Heart left ventricle (tissue), 16 donors: ENCODE measurements at regions not wholly inside any gene's neighbourhood (a gene's known extent, or its start where the extent isn't known, plus 50 kb on each side); places are given as distances from the start of the nearest gene placed in this dataset.

Experiments used
- ATAC-seq, 4 donors: fragments of 200-7000 bp; cut with Tn5 transposase; one replicate each; pipeline ENCODE4 v1.9.1; 2020 to 2022; ENCODE audit warnings: moderate library complexity in 4 of 4, mild to moderate bottlenecking in 3 of 4, moderate number of reproducible peaks in 1 of 4
- DNase-seq, 5 donors: peaks; one replicate each; pipeline ENCODE4 v3.0.0-alpha.2; 2020
- H3K27ac ChIP-seq, 12 donors: fragments of 200-600 bp; sonication (generic) in 4 of 12; one replicate each; pipeline versions ENCODE4 v1.5.0 to v1.8.0; 2016 to 2022; ENCODE audit warnings: mild to moderate bottlenecking in 2 of 12
- H3K27me3 ChIP-seq, 9 donors: fragments of 200-600 bp; sonication (generic) in 2 of 9; one replicate each; pipeline versions ENCODE4 v1.5.1 to v1.8.0; 2016 to 2022; ENCODE audit warnings: mild to moderate bottlenecking in 3 of 9
- H3K36me3 ChIP-seq, 9 donors: fragments of 200-600 bp; sonication (generic) in 2 of 9; one replicate each; pipeline versions ENCODE4 v1.5.0 to v1.8.0; 2018 to 2022; ENCODE audit warnings: mild to moderate bottlenecking in 2 of 9
- H3K4me1 ChIP-seq, 12 donors: fragments of 200-600 bp; sonication (generic) in 4 of 12; one replicate each; pipeline versions ENCODE4 v1.5.0 to v1.8.0; 2016 to 2022; ENCODE audit warnings: mild to moderate bottlenecking in 3 of 12
- H3K4me3 ChIP-seq, 12 donors: fragments of 200-600 bp; sonication (generic) in 4 of 12; one replicate each; pipeline versions ENCODE4 v1.5.0 to v1.8.0; 2017 to 2022; ENCODE audit warnings: mild to moderate bottlenecking in 9 of 12, moderate library complexity in 4 of 12
- H3K9me3 ChIP-seq, 12 donors: fragments of 200-600 bp; sonication (generic) in 4 of 12; one replicate each; pipeline versions ENCODE4 v1.5.0 to v1.8.0; 2016 to 2022; ENCODE audit warnings: mild to moderate bottlenecking in 1 of 12
- CTCF ChIP-seq, 12 donors: fragments of 200-600 bp; sonication (generic) in 4 of 12; IDR thresholded peaks; one replicate each; pipeline versions ENCODE4 v1.5.0 to v1.8.0; 2018 to 2022; ENCODE audit warnings: antibody characterized with exemption in 12 of 12, mild to moderate bottlenecking in 5 of 12
- POLR2A ChIP-seq, 2 donors: fragments of 450-650 bp; IDR thresholded peaks; one replicate each; pipeline ENCODE4 v1.6.1; 2017; ENCODE audit warnings: antibody characterized with exemption in 2 of 2, mild to moderate bottlenecking in 2 of 2, moderate library complexity in 2 of 2
- WGBS, 4 donors: extraction: QIAGEN DNeasy Blood & Tissue Kit in 2 of 4; methylation state at CpG; one replicate each; pipeline versions ENCODE4 v1.1.5 to v1.1.7; 2013 to 2018; 5-methylcytosine and 5-hydroxymethylcytosine counted together
- intact Hi-C, 10 donors: fragments of 100-400 bp; cut with DNase I; formaldehyde crosslinking; loops; one replicate each; pipeline versions ENCODE4 v1.11.1 to v1.14.2; 2022
- donor health status: ischemic (EF 13 %, LVEDD 7.1; RV severe dilation, severe dysfunction).
- donor health status: healthy with polysubstance abuse.
- donor health status: DM: no; HTN: yes; CAD: no.
- donor health status: DM: no; HTN: no; CAD: no.
- donor health status: ischemic (EF 25% LVEDD 6.9; RV normal size, moderate dysfunction).
- donor health status: ischemic (EF 25% LVEDD 5.7; RV mildly dilated, moderate dysfunction).
- donor health status: healthy.
- donor health status: DM: yes; HTN: yes; CAD: no.
- donor health status: ischemic (EF 35%, LVEDD 5.7; RV mildly dilated, moderate dysfunction).
- donor health status: nonischemic (EF 11% LVEDD 7.7; RV severe dilation, severe dysfunction).
- donor health status: DM: yes; HTN: yes; CAD: no.
- donor health status: PGD.
- donor health status: ischemic (EF 29% LVEDD 5.4; RV normal size, mild dysfunction).
- donor health status: nonischemic (EF 23%, LVEDD 6.1; RV moderate dilation, normal function).

DNA sequence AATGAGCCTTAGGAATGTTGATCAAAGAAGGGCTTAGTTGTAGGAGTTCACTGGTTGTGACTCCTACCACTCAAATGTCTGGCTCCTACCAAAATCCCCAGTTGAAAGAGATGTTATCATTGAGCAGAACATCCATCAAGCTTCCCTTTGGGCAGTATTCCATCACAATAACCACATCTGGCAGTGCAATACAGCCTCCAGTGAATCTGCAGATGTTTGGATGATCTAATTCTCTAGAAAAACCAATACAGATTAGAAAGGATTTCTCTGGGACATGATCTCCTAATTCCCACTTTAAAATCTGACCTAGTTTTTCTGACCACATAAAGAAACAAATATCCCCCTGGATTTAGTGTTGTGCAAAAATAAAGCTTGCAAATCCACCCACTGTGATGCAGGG, 81.6 kb downstream of the TMEM215 start:
- TF ChIP-seq CTCF (IDR thresholded peaks at IDR 0.05) (no peak), POLR2A (IDR thresholded peaks at IDR 0.05) (no peak)
- peak in 1 of 4 donors; percentile 47 for ATAC-seq
- intact Hi-C loops: loop anchor here in 1 of 10 donors (10.0 kb wide), 1 partner anchor 50 kb away; no protein-coding TSS in a partner anchor

DNA sequence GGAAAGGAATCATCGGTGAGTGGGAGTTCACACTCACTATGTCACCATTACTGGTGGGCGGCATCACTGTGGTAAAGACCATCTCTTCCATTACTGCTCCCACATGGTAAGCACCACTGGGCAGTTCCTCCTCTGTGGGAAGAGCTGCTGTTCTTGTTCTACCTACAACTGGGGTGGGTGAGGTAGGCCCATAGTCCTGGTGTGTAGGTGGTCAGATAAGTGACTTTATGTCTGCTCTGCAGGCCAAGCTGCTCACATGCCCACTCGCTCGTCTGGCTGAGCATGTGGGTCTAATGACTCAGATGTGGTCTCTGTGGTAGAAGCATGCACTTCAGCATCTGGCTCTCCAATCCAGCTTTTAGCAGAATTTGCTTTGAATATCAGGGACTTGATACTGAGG, 82.9 kb downstream of the TMEM215 start:
- Histone ChIP-seq H3K9me3 (no peaks in the 10 kb centered on the region), H3K36me3 (no peaks in the 10 kb centered on the region), H3K27ac (no peak overlapping the region), H3K4me3 (no peak overlapping the region), H3K27me3 (peaks cover 0 to 4% (median 0%) of the 10 kb centered on the region in 9 donors), H3K4me1 (peaks cover 0 to 3% (median 0%) of the 10 kb centered on the region in 12 donors)
- ATAC-seq: peak in 1 of 4 donors; percentile 46
- no peak for TF ChIP-seq POLR2A (IDR thresholded peaks at IDR 0.05)
- no peak for TF ChIP-seq CTCF (IDR thresholded peaks at IDR 0.05)
- intact Hi-C loops: loop anchor here in 1 of 10 donors (10.0 kb wide), 1 partner anchor 49 kb away; no protein-coding TSS in a partner anchor
- WGBS, 4 donors: 82 to 93% (median 89%) methylated on average over 4 of the region's 4 CpGs
- DNase-seq: peak in 1 of 5 donors; percentile 29

More for the DNA sequence above, 81.6 kb downstream of the TMEM215 start:
- Histone ChIP-seq H3K9me3 (no peaks in the 10 kb centered on the region), H3K36me3 (no peaks in the 10 kb centered on the region), H3K27ac (no peak overlapping the region), H3K4me1 (peaks cover 0 to 3% (median 0%) of the 10 kb centered on the region in 12 donors), H3K4me3 (no peak overlapping the region), H3K27me3 (peaks cover 0 to 8% (median 0%) of the 10 kb centered on the region in 9 donors)
- DNase-seq: no peak

DNA sequence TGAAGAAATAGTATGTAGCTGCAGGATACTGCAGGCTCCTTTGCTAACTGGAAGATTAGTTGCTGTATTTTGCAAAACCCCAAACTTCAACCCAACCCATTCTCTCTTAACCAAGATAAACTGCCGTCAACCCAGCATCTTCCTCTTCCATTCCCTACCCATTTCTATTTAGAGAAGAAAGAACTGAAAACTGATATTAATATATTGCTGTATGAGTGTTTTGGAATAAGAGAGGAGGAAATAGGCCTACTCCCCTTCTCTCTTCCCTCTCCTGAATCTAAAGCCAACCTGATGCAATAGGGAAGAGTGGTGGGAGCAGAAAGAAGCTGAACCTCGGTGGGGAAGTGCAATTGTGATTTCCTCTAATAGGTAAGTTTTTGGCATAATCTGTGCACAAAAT, 83.7 kb downstream of the TMEM215 start:
- peak in 1 of 4 donors; percentile 13 for ATAC-seq
- Histone ChIP-seq H3K9me3 (no peaks in the 10 kb centered on the region), H3K27ac (no peak overlapping the region), H3K27me3 (no peaks in the 10 kb centered on the region), H3K4me3 (no peak overlapping the region), H3K36me3 (no peaks in the 10 kb centered on the region), H3K4me1 (peaks cover 0 to 3% (median 0%) of the 10 kb centered on the region in 12 donors)
- no peak for DNase-seq
- no peak for TF ChIP-seq CTCF (IDR thresholded peaks at IDR 0.05)
- no peak for TF ChIP-seq POLR2A (IDR thresholded peaks at IDR 0.05)
- 77 to 85% (median 79%) methylated on average over 2 of the region's 2 CpGs for WGBS, 4 donors
- intact Hi-C loops: loop anchor here in 1 of 10 donors (10.0 kb wide), 1 partner anchor 48 kb away; no protein-coding TSS in a partner anchor

- ATAC-seq: no peak
Measured at GRCh38 chr9:32867601-32868204, 84.4 kb downstream of the TMEM215 start.

More at GRCh38 chr9:32867601-32868204, 84.4 kb downstream of the TMEM215 start:
- H3K36me3 ChIP-seq: no peaks in the 10 kb centered on the region
- 69 to 75% (median 72%) methylated on average over 3 of the region's 3 CpGs for WGBS, 4 donors
- peaks cover 0 to 3% (median 0%) of the 10 kb centered on the region in 12 donors for H3K4me1 ChIP-seq
- H3K27ac ChIP-seq: no peak overlapping the region
- TF ChIP-seq CTCF (IDR thresholded peaks at IDR 0.05): no peak
- no peak for TF ChIP-seq POLR2A (IDR thresholded peaks at IDR 0.05)
- DNase-seq: no peak
- no peaks in the 10 kb centered on the region for H3K9me3 ChIP-seq
- intact Hi-C loops: loop anchor here in 1 of 10 donors (10.0 kb wide), 1 partner anchor 47 kb away; no protein-coding TSS in a partner anchor
- no peaks in the 10 kb centered on the region for H3K27me3 ChIP-seq
- H3K4me3 ChIP-seq: no peak overlapping the region
